ENCODE measurements at regions not wholly inside any gene's neighbourhood (a gene's known extent, or its start where the extent isn't known, plus 50 kb on each side); places are given as distances from the start of the nearest gene placed in this dataset.

DNA sequence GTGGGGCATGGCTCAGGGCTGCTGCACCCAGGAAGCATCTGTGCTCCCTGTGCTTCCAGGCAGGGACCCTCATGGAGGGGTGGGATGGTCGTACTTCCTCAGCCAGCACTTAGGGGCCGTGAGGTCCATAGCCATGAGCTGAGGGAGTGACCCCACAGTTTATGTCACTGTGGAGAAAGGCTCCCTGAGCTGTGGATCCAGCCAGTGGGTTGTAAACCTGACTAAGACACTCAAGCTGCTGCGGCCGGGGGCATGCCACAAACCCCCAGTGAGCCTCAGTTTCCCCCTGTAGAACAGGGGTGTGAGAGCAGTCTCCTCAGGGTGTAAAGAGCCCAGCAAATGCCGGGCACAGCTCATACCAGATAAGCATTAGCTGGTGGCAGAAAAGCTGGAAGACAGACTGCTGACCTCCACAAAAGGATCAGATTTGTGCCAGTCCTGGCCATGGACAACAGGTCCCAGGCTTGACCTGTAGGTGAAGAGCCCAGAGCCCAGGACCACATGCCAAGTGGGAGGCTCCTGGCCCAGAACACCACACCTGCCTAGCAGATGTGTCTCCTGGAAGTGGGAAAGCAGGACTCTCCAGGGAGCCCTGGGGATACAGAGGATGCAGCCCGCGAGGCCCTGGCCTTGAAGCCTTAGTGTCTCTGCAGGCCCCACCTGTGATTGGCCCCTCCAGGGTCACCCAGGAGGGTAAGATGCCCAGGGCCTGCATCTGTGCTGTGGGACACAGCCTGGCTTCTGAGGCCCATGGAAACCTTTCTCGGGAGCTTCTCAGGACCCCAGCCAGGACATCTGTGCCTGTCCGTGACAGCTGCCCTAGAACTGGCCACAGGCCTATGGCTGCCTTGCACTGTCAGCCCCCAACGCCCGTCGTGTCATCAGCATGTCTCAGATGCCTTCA is 78.1 kb upstream of the RET start:
- Histone ChIP-seq H3K27me3 (no peaks in the 10 kb centered on the region), H3K9me3 (no peaks in the 10 kb centered on the region), H3K27ac (no peak overlapping the region), H3K36me3 (no peaks in the 10 kb centered on the region), H3K4me3 (no peak overlapping the region), H3K4me1 (no peaks in the 10 kb centered on the region)
- in situ Hi-C loops (cut with MboI; ENCODE audit: low sequenced_read_pairs in 4 of 4) (no loop called here), intact Hi-C loops (cut with DNase I; ENCODE audit: low total_unique reads) (no loop called here)
- no peak for TF ChIP-seq CTCF (IDR thresholded peaks at IDR 0.05 in 4 of 5, conservative IDR thresholded peaks at IDR 0.05 in 1 of 5)
- TF ChIP-seq POLR2A (IDR thresholded peaks at IDR 0.05): no peak
- DNase-seq: no peak
- no peak for ATAC-seq

- no peaks in the 10 kb centered on the region for H3K4me1 ChIP-seq
- DNase-seq: no peak
- H3K36me3 ChIP-seq: no peaks in the 10 kb centered on the region
- H3K4me3 ChIP-seq: no peak overlapping the region
- no peaks in the 10 kb centered on the region for H3K9me3 ChIP-seq
- intact Hi-C loops (cut with DNase I; ENCODE audit: low total_unique reads) (no loop called here), in situ Hi-C loops (cut with MboI; ENCODE audit: low sequenced_read_pairs in 4 of 4) (no loop called here)
- H3K27me3 ChIP-seq: no peaks in the 10 kb centered on the region
- no peak overlapping the region for H3K27ac ChIP-seq
- no peak for ATAC-seq
- TF ChIP-seq POLR2A (IDR thresholded peaks at IDR 0.05): no peak
- no peak for TF ChIP-seq CTCF (IDR thresholded peaks at IDR 0.05 in 4 of 5, conservative IDR thresholded peaks at IDR 0.05 in 1 of 5)
Observed at GRCh38 chr10:42999385-43000020, 77.4 kb upstream of the RET start.

DNA sequence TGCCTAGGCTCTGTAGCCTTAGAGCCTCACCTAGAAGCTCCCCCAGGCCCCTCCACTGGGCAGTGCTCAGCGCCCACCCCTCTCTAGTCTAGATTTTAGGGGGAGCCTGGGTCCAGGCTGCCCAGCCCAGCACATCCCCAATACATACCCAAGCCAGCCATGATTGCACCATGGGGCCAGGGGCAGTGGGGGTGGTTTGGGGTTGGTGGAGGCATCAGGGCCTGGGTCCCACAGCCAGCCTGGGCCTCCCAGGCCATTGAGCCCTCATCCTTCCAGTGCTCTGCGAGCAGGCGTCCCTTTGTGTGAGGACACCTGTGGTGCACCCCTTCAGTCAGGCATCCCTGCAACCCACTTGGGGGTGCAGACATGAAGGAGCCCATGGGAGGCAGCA is 76.9 kb upstream of the RET start:
- H3K9me3 ChIP-seq: no peaks in the 10 kb centered on the region
- in situ Hi-C loops (cut with MboI; ENCODE audit: low sequenced_read_pairs in 4 of 4): no loop called here
- no peaks in the 10 kb centered on the region for H3K4me1 ChIP-seq
- H3K27me3 ChIP-seq: no peaks in the 10 kb centered on the region
- intact Hi-C loops (cut with DNase I; ENCODE audit: low total_unique reads): no loop called here
- no peak for DNase-seq
- no peak for ATAC-seq
- no peak overlapping the region for H3K27ac ChIP-seq
- H3K36me3 ChIP-seq: no peaks in the 10 kb centered on the region
- no peak overlapping the region for H3K4me3 ChIP-seq
- TF ChIP-seq POLR2A (IDR thresholded peaks at IDR 0.05) (no peak), CTCF (IDR thresholded peaks at IDR 0.05 in 4 of 5, conservative IDR thresholded peaks at IDR 0.05 in 1 of 5) (no peak)

DNA sequence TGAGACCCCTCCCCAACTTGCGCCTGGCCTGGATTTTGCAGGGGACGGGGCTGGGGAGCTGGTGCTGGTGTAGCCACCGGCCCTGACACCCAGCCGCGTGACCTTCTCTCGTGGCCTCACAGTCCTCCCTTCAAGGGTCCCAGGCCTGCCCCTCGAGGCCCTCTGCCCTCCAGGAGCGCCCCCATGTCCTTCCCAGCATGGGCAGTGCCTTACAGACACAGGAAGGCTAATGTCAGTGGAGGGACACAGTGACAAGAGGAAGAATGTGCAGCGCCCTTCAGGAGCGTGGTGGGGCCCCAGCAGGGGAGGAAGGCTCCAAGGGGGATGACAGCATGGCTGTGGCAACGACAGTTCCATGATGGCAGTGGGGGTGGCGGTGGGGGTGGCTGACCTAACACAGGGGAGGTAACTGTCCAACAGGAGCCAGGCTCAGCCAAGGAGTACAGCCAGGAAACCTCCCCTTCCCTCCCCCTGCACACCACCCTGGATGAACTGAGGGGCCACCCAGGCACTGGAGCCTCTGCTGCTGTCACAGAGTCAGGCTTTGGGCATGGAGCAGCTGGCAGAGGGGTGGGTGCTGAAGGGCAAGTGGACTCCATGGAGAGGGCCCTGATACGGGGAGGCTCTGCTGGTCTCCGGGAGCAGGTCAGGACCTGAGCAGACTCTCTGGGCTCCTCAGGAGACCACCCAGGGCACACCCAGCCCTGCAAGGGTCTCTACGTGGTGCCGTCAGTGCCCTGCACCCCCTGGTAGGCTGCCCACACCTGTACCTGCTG is 76.0 kb upstream of the RET start:
- Histone ChIP-seq H3K9me3 (no peaks in the 10 kb centered on the region), H3K27me3 (no peaks in the 10 kb centered on the region), H3K36me3 (no peaks in the 10 kb centered on the region), H3K4me3 (no peak overlapping the region), H3K27ac (no peak overlapping the region), H3K4me1 (no peaks in the 10 kb centered on the region)
- in situ Hi-C loops (cut with MboI; ENCODE audit: low sequenced_read_pairs in 4 of 4) (no loop called here), intact Hi-C loops (cut with DNase I; ENCODE audit: low total_unique reads) (no loop called here)
- DNase-seq (no peak), ATAC-seq (no peak)
- TF ChIP-seq CTCF (IDR thresholded peaks at IDR 0.05 in 4 of 5, conservative IDR thresholded peaks at IDR 0.05 in 1 of 5) (no peak), POLR2A (IDR thresholded peaks at IDR 0.05) (no peak)
